GM23248 (cell line): ENCODE measurements at regions not wholly inside any gene's neighbourhood (a gene's known extent, or its start where the extent isn't known, plus 50 kb on each side); places are given as distances from the start of the nearest gene placed in this dataset.

Experiments used
- DNase-seq: peaks from one replicate; pipeline ENCODE4 v3.0.0-alpha.2; 2015
- H2AFZ ChIP-seq: fragments of 200-600 bp; sonication (generic); 2 replicates; pipeline ENCODE4 v1.6.1; 2016; ENCODE audit warnings: antibody characterized with exemption
- H3F3A ChIP-seq: fragments of 200-600 bp; sonication (generic); 2 replicates; pipeline ENCODE4 v1.6.1; 2016; ENCODE audit warnings: mild to moderate bottlenecking, antibody characterized with exemption, mixed run types; ENCODE audit not compliant: insufficient read depth
- H3K27ac ChIP-seq: fragments of 200-600 bp; sonication (generic); 2 replicates; pipeline ENCODE4 v1.5.1; 2016; ENCODE audit warnings: mild to moderate bottlenecking
- H3K27me3 ChIP-seq: fragments of 200-600 bp; sonication (generic); replicated peaks from 2 replicates; pipeline ENCODE4 v1.6.1; 2016; ENCODE audit warnings: mild to moderate bottlenecking; ENCODE audit not compliant: insufficient read depth
- H3K36me3 ChIP-seq: fragments of 200-600 bp; sonication (generic); 2 replicates; pipeline ENCODE4 v1.6.1; 2016; ENCODE audit warnings: low read depth, mild to moderate bottlenecking
- H3K4me1 ChIP-seq: fragments of 200-600 bp; sonication (generic); 2 replicates; pipeline ENCODE4 v1.6.1; 2016; ENCODE audit warnings: mild to moderate bottlenecking; ENCODE audit not compliant: insufficient read depth
- H3K4me2 ChIP-seq: fragments of 200-600 bp; sonication (generic); one replicate; pipeline ENCODE4 v1.6.1; 2016; ENCODE audit warnings: mild to moderate bottlenecking; ENCODE audit not compliant: unreplicated experiment
- H3K4me3 ChIP-seq: fragments of 200-600 bp; sonication (generic); 2 replicates; pipeline ENCODE4 v1.5.1; 2016; ENCODE audit warnings: mild to moderate bottlenecking
- H3K79me2 ChIP-seq: fragments of 200-600 bp; sonication (generic); 2 replicates; pipeline ENCODE4 v1.6.1; 2016; ENCODE audit warnings: mild to moderate bottlenecking; ENCODE audit not compliant: insufficient read depth
- H3K9ac ChIP-seq: fragments of 200-600 bp; sonication (generic); 2 replicates; pipeline ENCODE4 v1.6.1; 2016; ENCODE audit warnings: mild to moderate bottlenecking
- H3K9me2 ChIP-seq: fragments of 200-600 bp; sonication (generic); 2 replicates; pipeline ENCODE4 v1.6.1; 2016; ENCODE audit warnings: mixed run types, mild to moderate bottlenecking, moderate library complexity; ENCODE audit not compliant: insufficient read depth
- H3K9me3 ChIP-seq: fragments of 200-600 bp; sonication (generic); one replicate; pipeline ENCODE4 v1.6.1; 2017; ENCODE audit warnings: low read depth
- H4K20me1 ChIP-seq: fragments of 200-600 bp; sonication (generic); 2 replicates; pipeline ENCODE4 v1.6.0; 2016; ENCODE audit not compliant: insufficient read depth
- EZH2 ChIP-seq: fragments of 200-600 bp; sonication (generic); IDR thresholded peaks from 2 replicates; pipeline ENCODE4 v1.6.1; 2018; ENCODE audit warnings: antibody characterized with exemption, mild to moderate bottlenecking; ENCODE audit not compliant: insufficient read depth, poor library complexity, severe bottlenecking
- EZH2phosphoT487 ChIP-seq: fragments of 200-600 bp; sonication (generic); IDR thresholded peaks from 2 replicates; pipeline ENCODE4 v1.6.1; 2018; ENCODE audit warnings: antibody characterized with exemption, moderate library complexity, mild to moderate bottlenecking, low read depth; ENCODE audit not compliant: insufficient read depth
- WGBS, 2 experiments: methylation state at CpG; one replicate each; pipeline ENCODE4 v1.1.6; 2015 to 2017; ENCODE audit warnings: low lambda C conversion rate in 2 of 2, low coverage in 1 of 2; ENCODE audit errors: missing lambda C conversion rate in 2 of 2; 5-methylcytosine and 5-hydroxymethylcytosine counted together
- in situ Hi-C: fragments of 300-500 bp; cut with MboI; formaldehyde crosslinking; loops from 2 replicates; pipeline ENCODE4 v1.15.0; 2020

- no peaks in the 10 kb centered on the region for H3F3A ChIP-seq
- TF ChIP-seq EZH2 (no peak), EZH2phosphoT487 (no peak)
- no peaks in the 10 kb centered on the region for H3K4me1 ChIP-seq
- H3K36me3 ChIP-seq = no peaks in the 10 kb centered on the region
- H3K4me3 ChIP-seq = no peak overlapping the region
- H3K4me2 ChIP-seq = no peak overlapping the region
- no peaks in the 10 kb centered on the region for H3K9me3 ChIP-seq
- no peak overlapping the region for H2AFZ ChIP-seq
- no peak for DNase-seq
- no peak overlapping the region for H3K9ac ChIP-seq
- peaks cover 40% of the 10 kb centered on the region for H3K27me3 ChIP-seq
- no peaks in the 10 kb centered on the region for H3K9me2 ChIP-seq
- H4K20me1 ChIP-seq = no peaks in the 10 kb centered on the region
- H3K27ac ChIP-seq = no peak overlapping the region
- H3K79me2 ChIP-seq = no peaks in the 10 kb centered on the region
- in situ Hi-C loops = no loop called here
These were observed 76.1 kb upstream of the ANKEF1 start for GRCh38 chr20:9958693-9959092.

- H3K9ac ChIP-seq = no peak overlapping the region
- no peaks in the 10 kb centered on the region for H3K36me3 ChIP-seq
- no peak overlapping the region for H3K4me2 ChIP-seq
- 23% methylated on average over 3 of the region's 3 CpGs for WGBS, 2 experiments
- no peak for TF ChIP-seq EZH2phosphoT487
- TF ChIP-seq EZH2 = no peak
- in situ Hi-C loops = no loop called here
- no peaks in the 10 kb centered on the region for H4K20me1 ChIP-seq
- peak; percentile 21 for DNase-seq
- H3K79me2 ChIP-seq = no peaks in the 10 kb centered on the region
- no peaks in the 10 kb centered on the region for H3K9me2 ChIP-seq
- H3K4me3 ChIP-seq = no peak overlapping the region
- H3K27ac ChIP-seq = no peak overlapping the region
- no peaks in the 10 kb centered on the region for H3K4me1 ChIP-seq
- H2AFZ ChIP-seq = no peak overlapping the region
- no peaks in the 10 kb centered on the region for H3F3A ChIP-seq
- H3K9me3 ChIP-seq = no peaks in the 10 kb centered on the region
- H3K27me3 ChIP-seq = peaks cover 22% of the 10 kb centered on the region
These were observed 79.1 kb upstream of the ANKEF1 start for GRCh38 chr20:9955646-9956045.

- no peak overlapping the region for H3K9ac ChIP-seq
- peaks cover 10% of the 10 kb centered on the region for H3K27me3 ChIP-seq
- no peak overlapping the region for H3K27ac ChIP-seq
- H4K20me1 ChIP-seq = no peaks in the 10 kb centered on the region
- H2AFZ ChIP-seq = no peak overlapping the region
- WGBS, 2 experiments = 3% methylated on average over 1 of the region's 1 CpG
- no peaks in the 10 kb centered on the region for H3K4me1 ChIP-seq
- TF ChIP-seq EZH2phosphoT487 = no peak
- TF ChIP-seq EZH2 = no peak
- in situ Hi-C loops = no loop called here
- no peak overlapping the region for H3K4me2 ChIP-seq
- H3K79me2 ChIP-seq = no peaks in the 10 kb centered on the region
- no peaks in the 10 kb centered on the region for H3K9me2 ChIP-seq
- H3K4me3 ChIP-seq = no peak overlapping the region
- no peak for DNase-seq
- H3K36me3 ChIP-seq = no peaks in the 10 kb centered on the region
- H3F3A ChIP-seq = no peaks in the 10 kb centered on the region
- H3K9me3 ChIP-seq = no peaks in the 10 kb centered on the region
These were observed 85.2 kb upstream of the ANKEF1 start for GRCh38 chr20:9949563-9949962.

- H3F3A ChIP-seq = no peaks in the 10 kb centered on the region
- TF ChIP-seq EZH2 (no peak), EZH2phosphoT487 (no peak)
- in situ Hi-C loops = no loop called here
- H3K27ac ChIP-seq = no peak overlapping the region
- WGBS, 2 experiments = 0 to 3% methylated on average over 1 of the region's 1 CpG
- no peaks in the 10 kb centered on the region for H3K79me2 ChIP-seq
- no peaks in the 10 kb centered on the region for H3K9me2 ChIP-seq
- H3K36me3 ChIP-seq = no peaks in the 10 kb centered on the region
- peaks cover 4% of the 10 kb centered on the region; the same call in 1 of the 2 replicates for H3K27me3 ChIP-seq
- H4K20me1 ChIP-seq = no peaks in the 10 kb centered on the region
- H3K4me2 ChIP-seq = no peak overlapping the region
- H2AFZ ChIP-seq = no peak overlapping the region
- peak; percentile 32 for DNase-seq
- H3K9me3 ChIP-seq = no peaks in the 10 kb centered on the region
- H3K4me1 ChIP-seq = no peaks in the 10 kb centered on the region
- no peak overlapping the region for H3K9ac ChIP-seq
- no peak overlapping the region for H3K4me3 ChIP-seq
These were observed 89.4 kb upstream of the ANKEF1 start for GRCh38 chr20:9945408-9945807.

GRCh38 chr20:9942736-9943135 lies 92.1 kb upstream of the ANKEF1 start:
- Histone ChIP-seq H3K9me3 (no peaks in the 10 kb centered on the region), H3K9me2 (no peaks in the 10 kb centered on the region), H3K27me3 (no peaks in the 10 kb centered on the region; the same call in 1 of the 2 replicates), H3K4me1 (no peaks in the 10 kb centered on the region), H3K4me3 (no peak overlapping the region), H3K27ac (no peak overlapping the region), H3K79me2 (no peaks in the 10 kb centered on the region), H3K9ac (no peak overlapping the region), H3K36me3 (no peaks in the 10 kb centered on the region), H2AFZ (no peak overlapping the region), H4K20me1 (no peaks in the 10 kb centered on the region), H3K4me2 (no peak overlapping the region), H3F3A (no peaks in the 10 kb centered on the region)
- WGBS, 2 experiments = 22 to 29% methylated on average over 4 of the region's 4 CpGs
- in situ Hi-C loops = no loop called here
- no peak for DNase-seq
- no peak for TF ChIP-seq EZH2phosphoT487
- no peak for TF ChIP-seq EZH2
